ENCODE measurements at regions not wholly inside any gene's neighbourhood (a gene's known extent, or its start where the extent isn't known, plus 50 kb on each side); places are given as distances from the start of the nearest gene placed in this dataset.

GRCh38 chr6:1131285-1132079 lies 180.4 kb upstream of the FOXQ1 start:
- Histone ChIP-seq H3K9me3 (no peaks in the 10 kb centered on the region), H3K4me1 (peaks cover 7% of the 10 kb centered on the region; the same call in 1 of the 2 replicates), H3K27me3 (replicated peaks; ENCODE audit: control insufficient read depth, insufficient read depth, low read length) (no peaks in the 10 kb centered on the region), H3K4me3 (ENCODE audit: low read depth, low read length) (no peak overlapping the region), H3K36me3 (ENCODE audit: control insufficient read depth, insufficient read depth, low read length) (no peaks in the 10 kb centered on the region)
- DNase-seq: no peak
- intact Hi-C loops (cut with micrococcal nuclease; ENCODE audit: unreplicated experiment): loop anchor here (2.0 kb wide), 1 partner anchor 219 kb away; no protein-coding TSS in a partner anchor
- Mint-ChIP-seq H3K36me3 (ENCODE audit: insufficient read depth, unreplicated experiment) (peaks cover 6% of the 10 kb centered on the region), H3K4me3 (ENCODE audit: unreplicated experiment) (no peak overlapping the region), H3K4me1 (ENCODE audit: low read depth, unreplicated experiment) (peaks cover 8% of the 10 kb centered on the region), H3K9me3 (ENCODE audit: unreplicated experiment) (no peaks in the 10 kb centered on the region), H3K27ac (ENCODE audit: unreplicated experiment) (no peak overlapping the region), H3K27me3 (ENCODE audit: insufficient read depth, unreplicated experiment) (no peaks in the 10 kb centered on the region)
- CTCF ChIA-PET: no interaction called here
- no TSS peak for BruUV-seq (replicated peaks)
- POLR2A ChIA-PET: no interaction called here
- TF ChIP-seq CTCF (IDR thresholded peaks at IDR 0.05; ENCODE audit: insufficient read depth in 1 of 2, low read depth in 1 of 2, low read length in 1 of 2, severe bottlenecking in 1 of 2, unreplicated experiment in 1 of 2): no peak

- TF ChIP-seq CTCF (IDR thresholded peaks at IDR 0.05; ENCODE audit: insufficient read depth in 1 of 2, low read depth in 1 of 2, low read length in 1 of 2, severe bottlenecking in 1 of 2, unreplicated experiment in 1 of 2): no peak
- Mint-ChIP-seq H3K36me3 (ENCODE audit: insufficient read depth, unreplicated experiment) (peaks cover 6% of the 10 kb centered on the region), H3K27ac (ENCODE audit: unreplicated experiment) (no peak overlapping the region), H3K27me3 (ENCODE audit: insufficient read depth, unreplicated experiment) (no peaks in the 10 kb centered on the region), H3K4me3 (ENCODE audit: unreplicated experiment) (no peak overlapping the region), H3K4me1 (ENCODE audit: low read depth, unreplicated experiment) (peaks cover 8% of the 10 kb centered on the region), H3K9me3 (ENCODE audit: unreplicated experiment) (no peaks in the 10 kb centered on the region)
- Histone ChIP-seq H3K36me3 (ENCODE audit: control insufficient read depth, insufficient read depth, low read length) (no peaks in the 10 kb centered on the region), H3K27me3 (replicated peaks; ENCODE audit: control insufficient read depth, insufficient read depth, low read length) (no peaks in the 10 kb centered on the region), H3K9me3 (no peaks in the 10 kb centered on the region), H3K4me1 (peaks cover 7% of the 10 kb centered on the region; the same call in 1 of the 2 replicates), H3K4me3 (ENCODE audit: low read depth, low read length) (no peak overlapping the region)
- CTCF ChIA-PET: interaction anchor here (0.6 kb wide), 1 partner anchor 9 kb away, joined by 3 read pairs; no protein-coding TSS in a partner anchor
- no peak for DNase-seq
- intact Hi-C loops (cut with micrococcal nuclease; ENCODE audit: unreplicated experiment): no loop called here
- POLR2A ChIA-PET: no interaction called here
- BruUV-seq (replicated peaks): no TSS peak
Measured at GRCh38 chr6:1130709-1131108, 181.2 kb upstream of the FOXQ1 start.

GRCh38 chr6:1129131-1129530 lies 182.8 kb upstream of the FOXQ1 start:
- Histone ChIP-seq H3K9me3 (no peaks in the 10 kb centered on the region), H3K36me3 (ENCODE audit: control insufficient read depth, insufficient read depth, low read length) (no peaks in the 10 kb centered on the region), H3K27me3 (replicated peaks; ENCODE audit: control insufficient read depth, insufficient read depth, low read length) (no peaks in the 10 kb centered on the region), H3K4me1 (peaks cover 19% of the 10 kb centered on the region), H3K4me3 (ENCODE audit: low read depth, low read length) (no peak overlapping the region)
- Mint-ChIP-seq H3K27ac (ENCODE audit: unreplicated experiment) (no peak overlapping the region), H3K27me3 (ENCODE audit: insufficient read depth, unreplicated experiment) (no peaks in the 10 kb centered on the region), H3K36me3 (ENCODE audit: insufficient read depth, unreplicated experiment) (peaks cover 5% of the 10 kb centered on the region), H3K9me3 (ENCODE audit: unreplicated experiment) (no peaks in the 10 kb centered on the region), H3K4me1 (ENCODE audit: low read depth, unreplicated experiment) (peaks cover 8% of the 10 kb centered on the region), H3K4me3 (ENCODE audit: unreplicated experiment) (no peak overlapping the region)
- no TSS peak for BruUV-seq (replicated peaks)
- DNase-seq: no peak
- ChIA-PET POLR2A (no interaction called here), CTCF (interaction anchor here (0.6 kb wide), 1 partner anchor 85 kb away, joined by 4 read pairs; no protein-coding TSS in a partner anchor)
- TF ChIP-seq CTCF (IDR thresholded peaks at IDR 0.05; ENCODE audit: insufficient read depth in 1 of 2, low read depth in 1 of 2, low read length in 1 of 2, severe bottlenecking in 1 of 2, unreplicated experiment in 1 of 2): no peak
- intact Hi-C loops (cut with micrococcal nuclease; ENCODE audit: unreplicated experiment): no loop called here
